GM04504 (cell line): ENCODE measurements at regions not wholly inside any gene's neighbourhood (a gene's known extent, or its start where the extent isn't known, plus 50 kb on each side); places are given as distances from the start of the nearest gene placed in this dataset.

Source experiments
- DNase-seq: peaks from one replicate; pipeline ENCODE4 v3.0.0-alpha.2; 2012; ENCODE audit warnings: low read depth

DNA sequence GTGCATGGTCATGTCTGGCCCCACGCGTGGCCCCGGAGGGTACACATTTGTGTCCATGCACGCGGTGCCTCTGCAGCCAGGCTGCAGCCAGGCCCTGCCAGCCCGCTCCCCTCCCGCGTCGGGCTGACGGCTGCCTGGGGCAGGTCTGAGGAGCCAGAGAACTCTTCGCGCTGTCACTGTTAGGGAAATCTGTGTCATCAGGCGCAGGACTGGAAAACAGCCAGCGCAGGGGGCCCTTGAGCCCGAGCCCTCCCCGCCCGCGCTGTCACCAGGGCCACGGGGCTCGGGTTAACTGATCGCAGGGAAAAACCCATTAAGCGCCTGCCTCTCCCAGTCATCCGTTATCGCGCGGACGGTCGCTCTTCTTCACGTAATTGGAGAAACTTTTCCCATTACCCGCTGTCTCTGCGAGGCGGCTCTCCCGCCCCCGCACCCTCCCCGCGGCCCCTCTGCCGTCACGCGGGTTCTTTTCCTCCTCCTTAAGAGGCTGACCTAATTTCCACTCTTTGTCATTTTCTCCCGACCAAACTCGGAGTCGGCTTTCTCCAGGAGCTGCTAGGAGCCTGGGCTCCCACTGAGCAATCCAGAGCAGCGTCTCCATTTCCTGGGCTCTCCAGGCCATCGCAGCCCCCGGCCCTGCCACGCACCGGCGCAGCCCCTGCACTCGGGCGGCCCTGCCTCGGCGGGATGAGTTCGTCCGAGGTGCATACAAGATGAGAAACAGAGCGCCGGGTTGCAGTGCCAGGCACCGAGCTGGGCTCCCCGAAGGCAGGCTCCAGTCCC, 57.5 kb upstream of the PRR23E start:
- DNase-seq = no peak

DNA sequence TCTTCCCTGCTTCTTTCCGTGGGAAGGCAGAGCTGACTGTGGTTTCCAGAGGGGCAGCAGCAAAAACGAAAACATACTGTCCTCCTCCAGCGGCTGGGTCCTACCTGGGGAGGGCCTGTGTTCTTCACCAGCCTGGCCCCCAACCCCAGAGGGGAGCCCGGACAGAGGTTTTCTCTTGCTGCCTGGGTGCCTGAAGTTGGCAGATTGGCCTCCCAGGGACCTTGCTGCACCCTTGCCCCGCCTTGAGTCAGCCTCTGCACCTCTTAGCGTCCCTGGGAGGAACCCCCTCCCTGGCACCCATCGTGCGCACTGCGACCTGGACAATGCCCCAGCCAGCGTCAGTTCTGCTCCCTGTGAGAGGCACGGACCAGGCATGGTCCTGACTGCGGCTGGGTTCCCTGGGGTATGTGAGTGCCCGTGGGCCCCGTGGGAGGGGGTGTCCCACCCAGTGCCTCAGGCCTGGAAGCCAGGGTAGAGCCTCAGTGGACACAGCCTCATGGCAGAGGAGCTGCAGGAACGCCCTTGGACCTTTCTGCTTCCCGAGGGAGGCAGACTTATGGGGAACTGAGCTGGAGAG, 56.8 kb upstream of the PRR23E start:
- DNase-seq = no peak

DNA sequence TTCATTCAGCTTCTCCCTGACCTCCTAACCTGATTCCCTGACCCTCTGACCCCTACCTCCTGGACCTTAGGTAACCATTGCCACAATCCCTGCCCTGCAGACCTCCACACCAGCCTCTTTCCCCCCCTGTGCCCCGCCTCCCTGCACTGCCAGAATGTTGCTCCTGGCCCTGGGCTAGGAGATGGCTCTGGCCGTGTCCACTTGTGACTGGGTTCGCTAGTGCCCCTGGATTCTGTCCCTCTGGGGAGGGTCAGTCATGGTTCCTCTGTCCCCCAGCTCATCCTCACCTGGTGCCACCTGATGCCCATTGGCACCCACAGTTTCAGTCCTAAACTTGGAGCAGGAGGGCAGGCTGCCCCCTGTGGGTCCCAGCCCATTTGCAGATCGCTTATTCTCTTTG, 56.2 kb upstream of the PRR23E start:
- DNase-seq = no peak

DNA sequence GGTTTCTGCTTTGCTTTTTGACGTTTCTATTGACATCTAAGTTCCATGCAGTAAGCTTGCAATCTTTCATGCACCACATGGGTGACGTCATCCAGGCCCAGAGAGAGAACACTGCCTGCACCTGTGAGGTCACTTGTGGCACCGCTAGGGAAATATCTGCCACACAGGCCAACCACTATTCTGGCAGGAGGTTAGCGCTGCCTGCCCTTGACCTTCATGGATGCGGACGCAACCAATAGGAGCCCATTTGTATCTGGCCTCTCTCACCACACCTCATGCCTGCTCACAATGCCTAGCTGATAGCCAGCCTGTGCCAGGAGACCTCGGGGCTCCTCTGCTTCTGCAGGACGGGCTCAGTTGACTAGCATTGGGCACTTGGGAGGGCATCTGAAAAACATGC, 55.8 kb upstream of the PRR23E start:
- no peak for DNase-seq

DNA sequence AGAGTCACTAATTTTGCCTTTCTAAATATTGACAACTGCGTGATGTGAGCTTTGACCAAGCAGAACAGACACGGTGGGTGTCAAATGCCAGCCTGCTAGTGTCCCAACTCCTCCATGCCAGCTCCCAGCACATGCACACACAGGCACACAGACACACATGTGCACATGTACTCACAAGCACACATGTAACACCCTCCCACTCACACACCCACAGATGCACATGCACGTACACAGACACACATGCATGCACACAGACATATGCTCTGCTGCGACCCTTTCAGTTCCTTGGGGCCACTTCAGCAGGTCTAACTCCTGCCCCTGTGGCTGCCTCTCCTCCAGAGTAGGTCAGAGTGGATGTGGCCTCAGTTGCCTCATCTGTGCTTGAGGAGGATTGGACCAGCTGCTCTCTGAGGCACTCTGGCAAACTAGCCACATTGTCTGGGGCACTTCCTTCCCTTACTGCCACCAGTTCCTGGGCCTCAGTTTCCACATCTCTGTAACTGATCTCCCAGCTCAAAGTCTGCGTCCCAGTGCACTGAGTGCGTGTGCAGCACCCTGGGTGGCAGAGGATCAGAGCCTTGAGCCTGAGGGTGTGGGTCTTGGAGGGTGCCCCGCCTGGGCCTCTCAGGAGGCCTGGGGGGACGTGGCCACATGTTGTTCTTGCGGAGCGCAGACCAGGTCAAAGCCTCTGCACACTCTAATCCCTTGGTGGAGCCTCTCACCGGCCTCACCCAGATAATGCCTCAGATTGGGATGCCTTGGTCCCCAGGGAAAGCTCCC, 55.0 kb upstream of the PRR23E start:
- no peak for DNase-seq

DNA sequence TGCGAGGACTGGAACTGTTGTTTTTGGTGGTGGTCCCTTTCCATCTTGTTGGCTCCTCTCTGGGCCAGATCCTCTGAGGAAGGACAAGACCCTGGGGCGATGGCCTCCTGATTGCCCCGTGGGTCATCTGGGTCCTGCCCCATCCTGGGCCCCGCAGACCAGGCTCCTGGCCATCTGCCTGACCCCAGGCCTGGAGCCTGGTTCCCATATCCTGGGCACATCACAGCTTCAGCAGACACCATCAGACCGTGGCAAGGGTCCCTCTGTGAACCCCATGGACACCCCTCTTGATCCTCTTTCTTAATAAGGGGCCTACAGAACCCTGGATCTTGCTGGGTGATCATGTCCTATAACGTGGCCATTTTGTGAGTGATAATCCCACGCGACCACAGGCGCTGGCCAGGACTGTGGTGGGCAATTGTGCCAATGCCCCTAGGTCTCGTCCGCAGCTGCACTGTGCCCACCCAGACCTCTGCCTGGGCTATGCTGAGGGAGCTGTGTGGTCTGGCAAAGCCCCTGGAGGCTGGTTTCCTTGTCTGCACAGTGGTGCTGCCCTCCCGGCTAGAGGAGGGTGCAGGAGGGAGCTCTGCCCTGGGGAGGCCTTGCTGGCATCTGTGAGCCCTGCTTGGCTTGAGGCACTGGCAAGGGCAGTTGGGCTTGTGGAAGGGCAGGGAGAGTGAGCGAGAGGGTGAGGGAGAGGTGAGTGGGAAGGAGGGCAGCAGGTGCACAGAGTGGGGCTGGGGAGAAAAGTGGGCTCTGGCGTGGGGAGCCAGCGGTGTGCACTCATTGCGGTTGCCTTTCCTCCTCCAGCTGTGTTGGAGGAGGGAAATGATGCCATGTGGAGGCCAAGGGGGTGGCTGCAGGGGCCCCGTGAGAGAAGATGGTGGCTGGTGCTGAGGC, 53.1 kb upstream of the PRR23E start:
- no peak for DNase-seq

DNA sequence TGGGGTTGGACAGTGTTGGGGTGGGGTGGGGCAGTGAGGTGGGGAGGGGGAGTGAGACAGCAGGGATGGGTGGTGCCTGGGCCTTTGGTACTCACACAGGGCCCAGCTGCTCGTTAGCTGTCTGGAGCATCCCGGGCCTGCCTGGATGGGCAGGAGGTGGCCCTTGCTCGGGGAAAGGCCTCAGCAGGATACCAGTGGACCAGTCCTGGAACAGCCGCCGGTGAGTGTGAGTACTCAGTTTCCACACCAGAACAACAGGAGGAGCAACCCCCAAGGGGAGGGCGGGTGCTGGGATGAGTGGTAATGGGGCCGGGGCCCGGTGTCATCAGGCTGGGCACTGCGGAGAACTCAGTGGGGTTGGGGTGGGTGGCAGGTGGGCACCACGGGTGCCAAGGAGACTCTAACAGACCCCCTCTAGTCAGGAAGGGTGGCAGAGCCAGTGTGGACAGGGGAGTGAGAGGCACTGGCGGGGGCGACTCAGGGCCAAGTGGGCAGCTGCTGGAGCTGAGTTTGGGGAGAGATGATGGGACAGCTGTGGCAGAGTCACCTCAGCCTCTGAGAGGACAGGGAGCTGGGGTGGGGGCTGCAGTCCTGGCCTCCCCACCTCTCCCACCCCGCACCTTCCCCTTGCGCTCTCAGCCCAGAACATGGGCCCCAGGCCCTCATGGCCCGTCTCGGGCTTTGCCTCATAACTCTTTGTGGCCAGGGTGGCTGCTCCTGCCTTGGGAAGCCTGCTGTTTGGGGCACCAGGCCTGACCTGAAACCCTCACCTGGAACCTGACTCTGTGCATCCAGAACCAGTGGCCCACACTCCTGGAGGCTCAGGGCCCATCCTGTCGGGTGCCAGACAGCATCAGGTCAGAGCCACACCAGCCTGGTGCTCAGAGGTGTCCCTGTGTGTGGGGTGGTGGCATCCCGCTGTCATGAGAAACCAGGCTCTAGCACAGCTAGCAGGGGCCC, 52.1 kb upstream of the PRR23E start:
- no peak for DNase-seq

GRCh38 chr3:127141921-127142730, 50.8 kb upstream of the PRR23E start:
- no peak for DNase-seq
